Inflammatory macrophage treated with lipopolysaccharide for 1 hour (primary cell): ENCODE measurements at regions not wholly inside any gene's neighbourhood (a gene's known extent, or its start where the extent isn't known, plus 50 kb on each side); places are given as distances from the start of the nearest gene placed in this dataset.
"Not testable (repeated sequence)": the region's sequence is repeated elsewhere in the genome, so short reads cannot be mapped to it uniquely, and the experiment has no call there.

Source experiments
- DNase-seq, 2 donors: peaks; one replicate each; pipeline ENCODE4 v3.0.0-alpha.2; 2020 to 2022

GRCh38 chr10:44300666-44301649, 83.9 kb downstream of the CXCL12 start:
- no peak for DNase-seq

DNA sequence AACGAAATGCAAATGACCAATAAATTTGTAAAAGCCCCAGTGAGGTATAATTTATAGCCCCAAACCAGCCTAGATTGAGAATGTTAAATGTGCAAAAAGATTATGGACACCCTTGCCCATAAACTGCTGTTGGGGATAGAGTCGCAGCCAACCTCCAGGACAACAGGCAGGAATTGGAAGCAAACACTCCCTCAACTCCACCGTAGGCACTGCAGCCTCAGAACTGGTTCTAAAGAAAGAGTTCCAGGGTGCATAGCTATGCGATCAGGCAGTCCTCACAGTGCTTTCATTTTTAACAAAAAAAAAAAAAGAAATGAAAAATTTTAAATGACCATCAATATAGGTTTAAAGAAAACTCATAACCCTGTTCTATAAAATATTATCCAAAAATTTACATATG, 86.2 kb downstream of the CXCL12 start:
- no peak for DNase-seq

GRCh38 chr10:44297963-44298362, 86.9 kb downstream of the CXCL12 start:
- no peak for DNase-seq

DNA sequence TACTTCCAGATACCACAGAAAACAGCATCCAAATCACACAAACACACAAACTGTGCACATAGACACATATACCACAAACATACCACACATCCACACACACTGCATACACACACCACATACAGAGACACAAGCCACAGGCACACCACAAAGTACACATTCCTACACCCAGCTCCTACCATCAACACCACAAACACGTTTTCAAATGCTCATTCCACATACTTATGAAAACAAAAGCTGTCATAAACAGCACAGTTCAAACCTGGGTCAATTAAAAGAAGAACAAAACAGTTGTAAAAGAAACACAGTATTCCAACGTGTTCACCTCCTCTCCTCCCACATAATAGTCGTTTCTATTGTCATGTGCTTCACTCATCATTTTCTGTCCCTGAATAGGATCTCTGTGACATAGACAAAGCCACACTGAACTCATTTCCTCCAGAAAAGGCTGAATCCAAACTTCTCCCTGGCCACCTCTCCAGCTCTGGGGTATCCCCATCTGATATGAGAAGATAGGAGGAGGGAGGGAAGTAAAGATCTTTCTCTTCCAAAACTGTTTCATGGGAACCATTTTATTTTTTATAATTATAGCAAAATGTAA, 89.2 kb downstream of the CXCL12 start:
- no peak for DNase-seq

GRCh38 chr10:44294726-44295412, 90.0 kb downstream of the CXCL12 start:
- DNase-seq = no peak

GRCh38 chr10:44293842-44294241, 91.1 kb downstream of the CXCL12 start:
- DNase-seq = no peak

- no peak for DNase-seq
Observed at GRCh38 chr10:44293306-44293778, 91.6 kb downstream of the CXCL12 start.

DNA sequence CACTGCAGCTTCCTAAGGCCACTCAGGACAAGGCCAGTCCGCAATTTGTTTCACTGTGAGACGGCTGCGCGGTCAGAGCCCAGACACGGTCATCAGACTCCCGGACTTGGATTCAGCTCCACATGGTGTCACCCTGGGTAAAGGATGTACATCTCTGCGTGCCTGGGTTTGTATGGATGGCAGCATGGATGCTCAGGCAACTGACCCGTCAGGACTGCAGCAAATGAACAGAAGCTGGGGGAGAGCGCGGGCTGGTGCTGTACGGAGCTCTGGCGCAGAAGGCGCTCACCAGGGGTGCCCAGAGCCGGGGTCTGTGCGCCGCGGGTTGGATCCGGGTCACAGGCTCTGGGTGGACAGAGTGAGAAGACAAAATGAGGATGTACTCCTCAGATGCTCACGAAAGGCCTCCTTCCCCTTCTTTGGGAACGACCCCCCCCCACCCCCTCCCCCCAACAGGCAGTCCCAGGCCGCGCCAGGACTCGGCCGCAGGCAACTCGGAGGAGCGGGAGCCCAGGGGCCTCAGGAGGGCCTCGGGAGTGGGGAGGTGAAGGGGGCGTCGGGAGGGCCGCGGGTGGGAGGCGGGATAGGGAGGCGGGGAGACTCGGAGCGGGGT, 92.4 kb downstream of the CXCL12 start:
- no peak for DNase-seq

DNA sequence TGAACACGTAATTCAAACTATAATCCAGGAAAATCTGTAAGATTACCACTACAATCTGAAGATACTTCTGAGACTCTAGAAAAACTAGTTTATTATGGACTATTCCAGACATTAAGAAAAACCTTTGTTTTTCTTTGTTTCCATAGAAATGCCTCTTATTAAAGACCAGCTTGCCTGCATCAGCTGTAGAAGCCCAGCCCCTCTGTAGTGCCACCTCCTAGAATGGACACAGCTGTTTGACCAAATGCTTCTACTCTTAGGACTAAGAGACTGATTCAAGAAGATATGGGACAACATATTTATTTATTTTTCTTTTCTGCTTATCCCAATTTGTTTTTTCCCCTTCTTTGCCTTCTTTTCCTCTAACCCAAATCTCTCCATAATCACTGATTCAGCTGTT, 93.8 kb downstream of the CXCL12 start:
- no peak for DNase-seq

GRCh38 chr10:44289125-44289524, 95.8 kb downstream of the CXCL12 start:
- DNase-seq = no peak

GRCh38 chr10:44287408-44287807, 97.5 kb downstream of the CXCL12 start:
- no peak for DNase-seq

GRCh38 chr10:44284198-44285084, 100.5 kb downstream of the CXCL12 start:
- no peak for DNase-seq

- DNase-seq = no peak
Observed at GRCh38 chr10:44282626-44283300, 102.1 kb downstream of the CXCL12 start.

DNA sequence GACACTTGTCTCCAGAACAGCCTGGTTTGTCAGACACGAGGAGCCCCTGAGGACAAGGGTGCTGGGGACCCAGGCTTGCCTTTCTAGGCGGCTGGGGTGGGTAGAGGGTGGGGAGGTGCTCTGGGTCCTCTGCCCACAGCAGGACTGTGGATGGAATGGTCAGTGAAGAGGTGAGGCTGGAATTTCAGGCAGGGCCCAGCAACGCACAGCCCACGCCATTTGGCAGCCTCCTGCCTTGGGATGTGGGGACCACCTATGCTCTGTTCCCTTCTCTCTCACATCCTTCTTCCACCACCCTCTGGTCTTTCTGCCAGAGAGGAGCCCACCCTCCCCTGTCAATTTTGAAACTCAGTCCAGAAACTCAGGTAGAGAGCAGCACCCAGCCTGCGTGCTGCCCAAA, 103.2 kb downstream of the CXCL12 start:
- no peak for DNase-seq

DNA sequence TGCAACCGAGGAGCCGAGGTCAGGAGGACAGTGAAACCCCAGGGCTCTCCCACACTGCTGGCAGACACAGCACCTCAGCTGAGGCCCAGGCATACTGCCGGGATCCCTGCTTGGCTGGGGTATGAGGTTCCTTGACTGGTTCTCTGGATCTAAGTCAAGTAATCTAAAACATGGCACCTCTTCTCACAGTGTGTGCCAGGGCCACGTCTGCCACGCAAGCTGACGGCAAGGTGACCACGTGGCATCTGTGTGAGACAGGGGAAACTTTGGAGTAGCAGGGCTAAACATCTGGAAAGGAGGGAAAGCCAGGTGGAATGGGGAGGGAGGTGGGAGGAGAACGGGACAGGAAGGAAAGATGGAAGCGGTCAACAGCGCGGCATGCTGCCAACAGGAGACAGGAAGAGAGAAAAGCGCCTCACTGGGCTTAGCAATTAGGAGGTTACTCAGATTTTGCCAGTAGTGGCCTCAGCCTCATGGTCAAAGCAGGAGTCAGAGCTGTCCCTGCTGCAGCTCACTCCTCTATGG, 103.7 kb downstream of the CXCL12 start:
- DNase-seq = no peak

DNA sequence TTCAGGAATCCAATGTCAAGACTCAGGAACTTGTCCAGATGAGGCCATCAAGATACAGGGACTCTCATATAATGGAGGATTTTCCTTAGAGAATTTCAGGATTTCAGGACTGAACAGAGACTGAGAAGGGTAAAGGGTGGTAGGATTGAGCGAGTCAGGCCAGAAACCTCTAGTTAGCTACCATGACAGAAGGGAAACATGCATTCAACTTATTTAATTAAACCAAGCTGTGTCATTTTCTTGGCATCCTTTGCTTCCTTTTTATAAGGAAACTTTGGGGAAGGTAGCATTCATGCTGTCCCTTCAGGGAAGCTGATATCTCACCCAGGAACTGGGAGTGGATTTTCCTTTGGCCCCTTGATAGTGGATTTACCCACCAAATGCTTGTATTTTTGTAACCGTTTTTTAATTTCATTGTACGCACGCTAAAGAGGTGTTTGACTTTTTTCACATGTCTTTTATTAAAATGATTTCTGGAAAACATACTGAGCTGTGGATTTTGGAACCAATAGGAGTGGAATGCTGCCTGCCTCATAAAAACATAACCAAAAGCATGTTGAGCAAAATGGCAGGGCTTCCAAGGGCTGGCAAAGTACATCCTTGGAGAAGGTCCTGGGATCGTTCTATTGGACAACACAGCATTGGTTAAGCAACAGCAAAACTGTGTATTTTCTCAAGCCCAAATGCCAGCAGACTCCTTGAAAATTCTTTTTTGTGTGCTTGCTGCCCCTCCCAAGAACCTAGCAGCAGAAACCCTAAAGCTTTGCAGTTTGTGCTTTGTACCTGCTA, 104.5 kb downstream of the CXCL12 start:
- DNase-seq = no peak

DNA sequence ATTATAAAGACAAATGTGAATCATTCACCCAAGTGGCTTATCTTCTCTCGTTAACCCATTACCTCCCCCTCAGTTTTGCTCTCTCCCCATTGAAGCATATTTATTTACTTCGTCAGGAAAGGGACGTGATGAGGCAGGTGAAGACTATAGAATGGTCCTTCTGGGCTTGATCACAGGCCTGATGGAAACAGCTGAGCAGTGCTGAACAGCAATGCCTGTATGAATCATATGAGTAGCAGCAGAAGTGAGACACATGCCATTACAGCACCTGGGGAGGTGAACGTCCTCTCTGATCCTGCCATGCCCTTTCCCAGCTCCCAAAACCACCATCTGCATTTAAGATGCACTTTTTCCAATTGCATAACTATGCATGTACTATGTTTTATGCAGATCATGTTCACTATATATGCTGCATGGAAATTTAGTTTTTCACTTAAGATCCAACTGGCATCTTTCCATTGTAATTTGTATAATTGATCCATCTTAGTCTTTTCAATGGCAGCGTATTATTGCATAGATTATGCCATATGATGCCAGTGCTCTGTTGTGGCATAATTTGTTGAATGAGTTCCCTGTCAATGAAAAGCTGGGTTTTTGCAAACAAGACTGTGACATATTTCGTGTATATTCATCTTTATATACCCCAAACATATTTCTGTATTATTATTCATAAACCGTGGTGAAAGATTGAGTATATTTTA, 105.3 kb downstream of the CXCL12 start:
- no peak for DNase-seq

DNA sequence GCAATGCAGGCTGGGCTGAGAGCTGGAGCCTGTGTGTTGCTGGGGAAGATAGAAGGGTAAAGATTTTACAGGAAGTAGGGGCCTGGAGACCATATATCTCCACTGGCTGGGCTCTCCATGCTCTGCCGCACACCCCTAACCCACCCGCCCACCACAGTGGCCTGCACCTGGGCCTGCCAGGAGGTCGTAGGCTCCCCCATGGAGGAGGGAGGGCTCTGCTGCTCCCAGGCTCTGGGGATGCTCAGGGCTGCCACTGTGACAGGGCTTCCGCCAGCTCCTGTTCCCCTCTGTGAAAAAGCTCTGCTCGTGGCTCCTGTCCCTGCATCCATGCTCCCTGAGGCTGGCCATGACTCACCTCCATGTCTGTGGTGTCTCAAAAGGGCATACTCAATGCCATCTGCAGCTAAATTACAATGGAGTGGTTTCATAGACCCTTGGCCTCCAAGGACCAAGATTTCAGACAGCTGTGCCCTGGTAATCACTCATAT, 106.0 kb downstream of the CXCL12 start:
- no peak for DNase-seq

- not testable (repeated sequence) for DNase-seq
Observed at GRCh38 chr10:44268435-44268948, 116.4 kb downstream of the CXCL12 start.
